Keratinocyte (primary cell): ENCODE measurements at regions not wholly inside any gene's neighbourhood (a gene's known extent, or its start where the extent isn't known, plus 50 kb on each side); places are given as distances from the start of the nearest gene placed in this dataset.

Source experiments
- DNase-seq: peaks from one replicate; pipeline ENCODE4 v3.0.0-alpha.2; 2011; ENCODE audit warnings: low read depth, missing footprints, low spot score
- FAIRE-seq: peaks from 2 replicates; lab custom pipeline; 2011; peaks lifted over from hg19 to GRCh38; lab: Jason Lieb, UNC
- H2AFZ ChIP-seq: 2 replicates; pipeline ENCODE4 v1.6.0; 2012; ENCODE audit warnings: low read length, control low read depth, inconsistent platforms; ENCODE audit not compliant: control insufficient read depth
- H3K27ac ChIP-seq: 2 replicates; pipeline ENCODE4 v1.5.1; 2011; ENCODE audit warnings: low read length; ENCODE audit not compliant: control insufficient read depth, insufficient read depth
- H3K27me3 ChIP-seq: 3 replicates; pipeline ENCODE4 v1.6.0; 2011; ENCODE audit warnings: low read length; ENCODE audit not compliant: control insufficient read depth, insufficient read depth; ENCODE audit errors: extremely low read depth
- H3K36me3 ChIP-seq, 2 experiments: 2 replicates in 1 of 2; 3 replicates in 1 of 2; pipeline ENCODE4 v1.5.1; 2011; ENCODE audit warnings: low read length in 2 of 2, mild to moderate bottlenecking in 1 of 2; ENCODE audit not compliant: control insufficient read depth in 2 of 2, insufficient read depth in 2 of 2; ENCODE audit errors: extremely low read depth in 1 of 2
- H3K4me1 ChIP-seq: 3 replicates; pipeline ENCODE4 v1.5.1; 2011; ENCODE audit warnings: low read length; ENCODE audit not compliant: control insufficient read depth, insufficient read depth; ENCODE audit errors: extremely low read depth
- H3K4me2 ChIP-seq: 3 replicates; pipeline ENCODE4 v1.6.0; 2011; ENCODE audit warnings: low read depth, low read length; ENCODE audit not compliant: control insufficient read depth, insufficient read depth; ENCODE audit errors: extremely low read depth
- H3K4me3 ChIP-seq, 3 experiments: fragments of 200-600 bp in 1 of 3; sonication (generic) in 1 of 3; 2 replicates in 2 of 3; 3 replicates in 1 of 3; pipeline ENCODE4 v1.5.1; 2011 to 2016; ENCODE audit warnings: low read length in 3 of 3, mild to moderate bottlenecking in 3 of 3, control low read depth in 2 of 3, inconsistent platforms in 1 of 3, low read depth in 1 of 3, mixed read lengths in 1 of 3, mixed run types in 1 of 3, moderate library complexity in 1 of 3; ENCODE audit not compliant: control insufficient read depth in 2 of 3, insufficient read depth in 2 of 3; ENCODE audit errors: extremely low read depth in 1 of 3
- H3K79me2 ChIP-seq: 2 replicates; pipeline ENCODE4 v1.6.0; 2012; ENCODE audit warnings: low read length; ENCODE audit not compliant: control insufficient read depth, insufficient read depth
- H3K9ac ChIP-seq: 3 replicates; pipeline ENCODE4 v1.6.0; 2011; ENCODE audit warnings: low read length; ENCODE audit not compliant: control insufficient read depth, insufficient read depth; ENCODE audit errors: extremely low read depth
- H3K9me1 ChIP-seq: 3 replicates; pipeline ENCODE4 v1.6.0; 2011; ENCODE audit warnings: low read length; ENCODE audit not compliant: control insufficient read depth, insufficient read depth; ENCODE audit errors: extremely low read depth
- H3K9me3 ChIP-seq: 2 replicates; pipeline ENCODE4 v1.5.1; 2012; ENCODE audit warnings: low read depth, low read length; ENCODE audit not compliant: control insufficient read depth
- H4K20me1 ChIP-seq: 3 replicates; pipeline ENCODE4 v1.6.0; 2011; ENCODE audit warnings: low read length; ENCODE audit not compliant: control insufficient read depth, insufficient read depth; ENCODE audit errors: extremely low read depth
- EZH2 ChIP-seq: IDR thresholded peaks from one replicate; pipeline ENCODE4 v1.6.1; 2012; ENCODE audit warnings: inconsistent platforms, mild to moderate bottlenecking, low read length, moderate library complexity
- dilution Hi-C: fragments of 300-500 bp; cut with MboI; formaldehyde crosslinking; loops from one replicate; pipeline ENCODE4 v1.7.0; 2020; ENCODE audit warnings: low sequenced_read_pairs; ENCODE audit not compliant: extremely low pct_ligation_motif_present
- TF ChIP-seq, protein P1 (sequence below), 3 experiments: IDR thresholded peaks in 1 of 3; conservative IDR thresholded peaks in 1 of 3; optimal IDR thresholded peaks in 1 of 3; 2 replicates in 2 of 3; 3 replicates in 1 of 3; pipeline versions ENCODE3 to v1.5.1; 2011; ENCODE audit warnings: low read length in 3 of 3, mild to moderate bottlenecking in 3 of 3, moderate library complexity in 2 of 3, control low read depth in 1 of 3, inconsistent platforms in 1 of 3; ENCODE audit not compliant: insufficient read depth in 2 of 3; ENCODE audit errors: extremely low read depth in 1 of 3

DNA sequence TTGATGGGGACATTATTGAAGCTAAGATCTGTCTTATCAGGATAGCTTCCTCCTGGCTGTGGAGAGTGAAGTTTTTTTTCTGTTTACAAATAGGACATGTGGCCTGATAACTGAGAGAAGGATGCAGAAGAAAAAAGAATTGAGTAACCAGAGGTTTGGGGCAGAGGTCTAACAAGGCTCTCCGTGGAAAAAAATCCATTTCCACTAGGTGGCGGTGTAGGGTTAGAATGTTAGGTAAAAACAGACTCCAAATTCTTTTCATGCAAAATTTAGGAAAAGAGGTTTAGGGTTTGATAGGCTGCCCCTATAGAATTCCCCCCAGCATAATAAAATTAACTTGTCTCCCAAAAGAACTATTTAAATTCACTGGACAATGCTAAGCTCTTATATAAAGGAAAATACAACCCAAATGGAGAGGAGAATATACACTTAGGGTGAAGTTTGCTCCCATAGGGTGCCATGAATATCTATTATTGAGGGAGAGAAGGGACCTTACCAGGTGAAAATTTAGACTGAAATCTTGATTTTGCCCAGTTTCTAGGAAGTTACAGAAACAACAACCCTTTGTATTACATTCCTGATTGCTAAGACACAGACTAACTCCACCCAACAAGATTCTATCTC lies 1560.4 kb downstream of the OTOL1 start:
- Histone ChIP-seq H3K4me2 (no peak overlapping the region), H3K4me3 (no peak overlapping the region), H3K27me3 (no peaks in the 10 kb centered on the region), H3K9me1 (no peaks in the 10 kb centered on the region), H3K4me1 (no peaks in the 10 kb centered on the region), H3K36me3 (no peaks in the 10 kb centered on the region), H3K27ac (no peak overlapping the region), H3K9me3 (no peaks in the 10 kb centered on the region), H4K20me1 (no peaks in the 10 kb centered on the region), H3K9ac (no peak overlapping the region), H3K79me2 (no peaks in the 10 kb centered on the region), H2AFZ (no peak overlapping the region)
- dilution Hi-C loops, result no loop called here
- DNase-seq (no peak), FAIRE-seq (no peak)
- TF ChIP-seq EZH2, result no peak
- TF ChIP-seq, protein P1, sequence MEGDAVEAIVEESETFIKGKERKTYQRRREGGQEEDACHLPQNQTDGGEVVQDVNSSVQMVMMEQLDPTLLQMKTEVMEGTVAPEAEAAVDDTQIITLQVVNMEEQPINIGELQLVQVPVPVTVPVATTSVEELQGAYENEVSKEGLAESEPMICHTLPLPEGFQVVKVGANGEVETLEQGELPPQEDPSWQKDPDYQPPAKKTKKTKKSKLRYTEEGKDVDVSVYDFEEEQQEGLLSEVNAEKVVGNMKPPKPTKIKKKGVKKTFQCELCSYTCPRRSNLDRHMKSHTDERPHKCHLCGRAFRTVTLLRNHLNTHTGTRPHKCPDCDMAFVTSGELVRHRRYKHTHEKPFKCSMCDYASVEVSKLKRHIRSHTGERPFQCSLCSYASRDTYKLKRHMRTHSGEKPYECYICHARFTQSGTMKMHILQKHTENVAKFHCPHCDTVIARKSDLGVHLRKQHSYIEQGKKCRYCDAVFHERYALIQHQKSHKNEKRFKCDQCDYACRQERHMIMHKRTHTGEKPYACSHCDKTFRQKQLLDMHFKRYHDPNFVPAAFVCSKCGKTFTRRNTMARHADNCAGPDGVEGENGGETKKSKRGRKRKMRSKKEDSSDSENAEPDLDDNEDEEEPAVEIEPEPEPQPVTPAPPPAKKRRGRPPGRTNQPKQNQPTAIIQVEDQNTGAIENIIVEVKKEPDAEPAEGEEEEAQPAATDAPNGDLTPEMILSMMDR (optimal IDR thresholded peaks at IDR 0.05 in 1 of 3, IDR thresholded peaks at IDR 0.05 in 1 of 3, conservative IDR thresholded peaks at IDR 0.05 in 1 of 3; ENCODE audit: extremely low read depth in 1 of 3, insufficient read depth in 2 of 3, low read length in 3 of 3), result peak; percentile 15 to 61 (median 36)

DNA sequence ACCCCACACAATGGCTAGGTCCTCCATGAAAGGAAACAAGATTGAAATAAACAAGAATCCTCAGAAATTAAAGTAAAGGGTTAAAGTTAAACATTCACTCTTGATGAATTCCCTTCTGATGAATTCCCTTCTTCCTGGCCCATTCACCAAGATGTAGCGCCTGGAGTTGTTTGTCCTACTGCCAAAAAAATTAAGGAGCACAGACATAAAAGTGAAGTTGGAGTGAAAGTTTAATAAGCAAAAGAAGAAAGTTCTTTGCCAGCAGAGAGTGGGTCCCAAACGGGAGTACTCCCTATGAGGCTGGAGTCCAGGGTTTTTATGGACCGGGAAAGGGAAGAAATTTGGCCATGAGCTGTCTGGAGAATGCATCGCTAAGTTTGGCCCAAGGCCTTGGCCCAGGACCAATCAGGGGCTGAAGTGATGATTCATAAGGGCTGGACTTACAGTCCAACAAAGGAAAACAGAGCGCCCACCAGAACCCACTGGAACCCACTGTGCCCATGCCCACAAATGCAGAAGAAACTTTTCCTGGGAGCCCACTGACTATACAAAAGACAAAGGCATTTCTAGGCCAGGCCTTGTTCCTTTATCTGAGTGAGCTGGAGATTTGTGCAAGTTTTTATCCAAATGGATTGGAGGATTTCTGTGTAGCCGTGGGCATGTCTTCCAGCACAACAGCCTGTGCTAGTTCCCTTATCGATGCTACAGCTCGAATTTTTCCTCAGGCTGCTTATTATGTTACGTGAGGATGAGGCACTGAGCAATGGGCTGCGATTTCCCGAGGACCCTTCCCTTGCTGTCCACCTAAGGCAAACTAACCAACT lies 1561.6 kb downstream of the OTOL1 start:
- FAIRE-seq, result no peak
- TF ChIP-seq, protein P1 (optimal IDR thresholded peaks at IDR 0.05 in 1 of 3, IDR thresholded peaks at IDR 0.05 in 1 of 3, conservative IDR thresholded peaks at IDR 0.05 in 1 of 3; ENCODE audit: extremely low read depth in 1 of 3, insufficient read depth in 2 of 3, low read length in 3 of 3), result no peak
- no peak for TF ChIP-seq EZH2
- Histone ChIP-seq H3K4me3 (no peak overlapping the region), H3K27ac (no peak overlapping the region), H3K9me3 (no peaks in the 10 kb centered on the region), H3K79me2 (no peaks in the 10 kb centered on the region), H4K20me1 (no peaks in the 10 kb centered on the region), H3K4me2 (no peak overlapping the region), H3K9ac (no peak overlapping the region), H3K27me3 (no peaks in the 10 kb centered on the region), H3K9me1 (no peaks in the 10 kb centered on the region), H2AFZ (no peak overlapping the region), H3K4me1 (no peaks in the 10 kb centered on the region), H3K36me3 (no peaks in the 10 kb centered on the region)
- DNase-seq, result no peak
- dilution Hi-C loops, result no loop called here
